Upper lobe of right lung (tissue), 1 donor: ENCODE measurements at regions not wholly inside any gene's neighbourhood (a gene's known extent, or its start where the extent isn't known, plus 50 kb on each side); places are given as distances from the start of the nearest gene placed in this dataset.

Experiments used
- ATAC-seq: fragments of 200-7000 bp; cut with Tn5 transposase; one replicate; pipeline ENCODE4 v1.9.1; 2020; ENCODE audit warnings: mild to moderate bottlenecking, moderate library complexity
- DNase-seq: peaks from one replicate; pipeline ENCODE4 v3.0.0-alpha.2; 2020
- H3K27ac ChIP-seq: fragments of 200-600 bp; one replicate; pipeline ENCODE4 v1.8.0; 2022
- H3K27me3 ChIP-seq: fragments of 200-600 bp; one replicate; pipeline ENCODE4 v1.8.0; 2022; ENCODE audit warnings: mild to moderate bottlenecking
- H3K36me3 ChIP-seq: fragments of 200-600 bp; one replicate; pipeline ENCODE4 v1.8.0; 2022
- H3K4me1 ChIP-seq: fragments of 200-600 bp; one replicate; pipeline ENCODE4 v1.8.0; 2022
- H3K4me3 ChIP-seq: fragments of 200-600 bp; one replicate; pipeline ENCODE4 v1.8.0; 2022; ENCODE audit warnings: mild to moderate bottlenecking
- H3K9me3 ChIP-seq: fragments of 200-600 bp; one replicate; pipeline ENCODE4 v1.8.0; 2022
- CTCF ChIP-seq: fragments of 200-600 bp; IDR thresholded peaks from one replicate; pipeline ENCODE4 v1.8.0; 2022; ENCODE audit warnings: antibody characterized with exemption
- intact Hi-C: fragments of 100-400 bp; cut with DNase I; formaldehyde crosslinking; loops from one replicate; pipeline ENCODE4 v1.11.0; 2022
- donor health status: DM: no; HTN: yes; CAD: no; lungs with severe emphysema.

DNA sequence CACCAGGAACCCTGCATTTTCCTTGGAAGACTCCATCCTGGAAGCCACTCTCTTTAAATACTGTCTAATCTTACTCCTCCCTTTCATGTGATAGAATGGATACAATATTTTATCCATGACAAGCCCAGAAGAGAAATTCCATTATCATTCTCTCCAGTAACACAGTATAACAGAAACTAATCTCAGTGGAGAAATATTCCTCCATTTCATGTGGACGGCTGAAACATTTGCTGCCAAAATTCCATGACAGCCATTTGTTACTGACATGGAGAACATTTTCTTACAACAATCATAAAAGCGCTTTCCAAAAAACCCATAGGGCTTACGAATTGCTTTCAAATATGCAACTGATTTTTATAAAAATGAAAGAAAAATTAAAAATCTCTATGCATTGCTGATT lies 392.8 kb upstream of the KLF6 start:
- DNase-seq (no peak), ATAC-seq (no peak)
- no peak overlapping the region for H3K27ac ChIP-seq
- no peak overlapping the region for H3K4me3 ChIP-seq
- no peaks in the 10 kb centered on the region for H3K4me1 ChIP-seq
- no peaks in the 10 kb centered on the region for H3K36me3 ChIP-seq
- H3K27me3 ChIP-seq = no peaks in the 10 kb centered on the region
- no peaks in the 10 kb centered on the region for H3K9me3 ChIP-seq
- intact Hi-C loops = no loop called here
- no peak for TF ChIP-seq CTCF

DNA sequence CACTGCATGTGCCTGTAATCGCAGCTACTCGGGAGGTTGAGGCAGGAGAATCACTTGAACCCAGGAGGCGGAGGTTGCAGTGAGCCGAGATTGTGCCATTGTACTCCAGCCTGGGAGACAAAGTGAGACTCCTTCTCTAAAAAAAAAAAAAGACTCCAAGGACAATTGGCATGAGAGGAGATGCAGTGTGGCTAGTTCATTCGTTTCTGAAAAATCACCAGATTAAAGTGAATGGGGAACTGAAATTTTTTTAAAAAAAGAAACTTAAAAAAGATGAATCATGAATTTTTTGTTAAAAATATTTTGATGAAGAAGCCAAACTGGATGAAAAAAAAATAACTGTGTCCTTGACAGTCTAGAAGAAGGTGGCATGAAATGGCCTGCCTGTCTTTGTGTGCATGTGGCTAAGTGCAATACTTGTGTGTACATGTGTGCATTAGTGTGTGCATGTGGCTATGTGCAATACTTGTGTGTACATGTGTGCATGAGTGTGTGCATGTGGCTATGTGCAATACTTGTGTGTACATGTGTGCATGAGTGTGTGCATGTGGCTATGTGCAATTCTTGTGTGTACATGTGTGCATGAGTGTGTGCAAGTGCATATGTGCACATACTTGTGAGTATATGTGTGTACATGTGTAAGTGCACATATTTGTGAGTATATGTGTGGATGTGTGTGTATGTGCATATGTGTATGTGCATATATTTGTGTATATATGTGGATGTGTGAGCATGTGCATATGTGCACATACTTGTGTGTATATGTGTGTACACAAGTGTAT lies 391.7 kb upstream of the KLF6 start:
- ATAC-seq = no peak
- H3K27me3 ChIP-seq = no peaks in the 10 kb centered on the region
- H3K4me3 ChIP-seq = no peak overlapping the region
- peaks cover 6% of the 10 kb centered on the region for H3K9me3 ChIP-seq
- H3K36me3 ChIP-seq = no peaks in the 10 kb centered on the region
- TF ChIP-seq CTCF = no peak
- no peak overlapping the region for H3K27ac ChIP-seq
- no peak for DNase-seq
- intact Hi-C loops = no loop called here
- no peaks in the 10 kb centered on the region for H3K4me1 ChIP-seq

- no peaks in the 10 kb centered on the region for H3K36me3 ChIP-seq
- H3K27ac ChIP-seq = no peak overlapping the region
- no peaks in the 10 kb centered on the region for H3K27me3 ChIP-seq
- intact Hi-C loops = no loop called here
- DNase-seq (no peak), ATAC-seq (no peak)
- no peak overlapping the region for H3K4me3 ChIP-seq
- H3K9me3 ChIP-seq = peaks cover 6% of the 10 kb centered on the region
- no peak for TF ChIP-seq CTCF
- no peaks in the 10 kb centered on the region for H3K4me1 ChIP-seq
Measured at GRCh38 chr10:4174197-4174596, 389.2 kb upstream of the KLF6 start.

DNA sequence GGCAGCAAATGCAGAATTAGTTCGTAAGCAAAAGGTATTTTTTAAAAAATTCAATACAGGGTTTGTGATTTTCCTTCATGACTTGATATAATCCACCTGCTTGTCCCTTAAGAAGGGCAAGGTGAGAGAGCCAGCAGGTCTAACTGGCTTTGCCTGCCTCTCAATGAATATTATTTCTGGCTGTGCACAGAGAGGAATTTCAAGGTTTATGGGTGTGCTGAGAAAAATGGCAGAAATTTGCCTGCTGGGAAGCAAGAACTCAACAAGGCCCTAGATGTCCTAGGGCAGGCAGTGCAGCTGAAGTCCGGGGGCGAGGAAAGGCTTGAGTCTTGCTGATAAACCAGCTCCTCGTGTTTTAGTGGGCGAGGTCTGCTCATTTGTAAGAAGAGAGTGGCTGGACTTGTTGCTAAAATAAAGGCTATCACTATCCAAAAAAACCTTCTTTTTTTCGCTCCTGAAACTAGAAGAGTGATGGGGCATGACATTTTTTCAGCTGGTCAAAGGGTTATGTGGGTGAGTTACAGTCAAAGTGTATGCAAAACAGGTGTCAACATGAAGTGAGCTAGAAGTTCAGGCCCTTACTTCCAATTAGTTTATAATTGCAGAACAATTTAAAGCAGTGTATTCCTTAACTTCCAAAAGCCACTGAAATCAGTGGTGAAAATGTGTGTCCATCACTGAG lies 385.8 kb upstream of the KLF6 start:
- no peak for TF ChIP-seq CTCF
- H3K27me3 ChIP-seq = no peaks in the 10 kb centered on the region
- intact Hi-C loops = no loop called here
- H3K4me3 ChIP-seq = no peak overlapping the region
- ATAC-seq (no peak), DNase-seq (no peak)
- H3K9me3 ChIP-seq = peaks cover 6% of the 10 kb centered on the region
- H3K36me3 ChIP-seq = no peaks in the 10 kb centered on the region
- H3K27ac ChIP-seq = no peak overlapping the region
- H3K4me1 ChIP-seq = no peaks in the 10 kb centered on the region

- intact Hi-C loops = no loop called here
- DNase-seq (no peak), ATAC-seq (no peak)
- Histone ChIP-seq H3K4me1 (no peaks in the 10 kb centered on the region), H3K4me3 (no peak overlapping the region), H3K9me3 (peaks cover 6% of the 10 kb centered on the region), H3K27me3 (no peaks in the 10 kb centered on the region), H3K36me3 (no peaks in the 10 kb centered on the region), H3K27ac (no peak overlapping the region)
- no peak for TF ChIP-seq CTCF
Measured at GRCh38 chr10:4170181-4170580, 385.2 kb upstream of the KLF6 start.
